ENCODE measurements at regions not wholly inside any gene's neighbourhood (a gene's known extent, or its start where the extent isn't known, plus 50 kb on each side); places are given as distances from the start of the nearest gene placed in this dataset.
A peak's percentile ranks its signal among the peaks of the same experiment; 100 is the strongest.

DNA sequence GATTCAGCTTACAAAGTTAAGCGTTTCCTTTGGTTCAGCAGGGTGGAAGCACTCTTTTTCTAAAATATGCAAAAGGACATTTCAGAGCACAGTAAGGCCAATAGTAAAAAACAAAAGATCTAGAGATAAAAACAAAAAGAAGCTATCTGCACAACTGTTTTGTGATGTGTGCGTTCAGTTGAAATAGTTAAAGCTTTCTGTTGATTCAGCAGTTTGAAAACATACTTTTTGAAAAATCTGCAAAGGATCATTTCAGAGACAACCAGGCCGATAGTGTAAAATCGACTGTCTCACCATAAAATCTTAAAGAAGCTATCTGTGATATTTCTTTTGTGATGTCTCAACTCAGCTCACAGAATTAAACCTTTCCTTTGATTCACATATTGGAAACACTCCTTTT lies 300.0 kb upstream of the ALG10B start:
- in situ Hi-C loops (cut with HindIII; ENCODE audit: low pct_unique_long_range_greater_than_20kb, low sequenced_read_pairs): no loop called here
- no peak for TF ChIP-seq JUND (IDR thresholded peaks at IDR 0.05; ENCODE audit: low read depth)
- DNase-seq (ENCODE audit: low read depth in 1 of 2, low spot score in 1 of 2): no peak

DNA sequence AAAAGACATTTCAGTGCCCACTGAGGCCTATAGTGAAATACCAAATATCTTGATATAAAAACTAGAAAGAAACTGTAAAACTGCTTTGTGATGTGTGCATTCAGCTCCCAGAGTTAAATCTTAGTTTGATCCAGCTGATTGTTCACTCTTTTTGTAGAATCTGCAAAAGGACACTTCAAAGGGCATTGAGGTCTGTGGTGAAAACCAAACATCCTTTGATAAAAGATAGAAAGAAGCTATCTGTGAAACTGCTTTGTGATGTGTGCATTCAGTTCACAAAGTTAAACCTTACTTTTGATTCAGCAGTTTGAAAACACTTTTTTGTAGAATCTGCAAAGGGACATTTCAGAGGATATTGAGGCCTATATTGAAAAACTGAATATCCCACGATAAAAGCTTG lies 290.7 kb upstream of the ALG10B start:
- DNase-seq (ENCODE audit: low read depth in 1 of 2, low spot score in 1 of 2): no peak
- in situ Hi-C loops (cut with HindIII; ENCODE audit: low pct_unique_long_range_greater_than_20kb, low sequenced_read_pairs): no loop called here
- no peak for TF ChIP-seq JUND (IDR thresholded peaks at IDR 0.05; ENCODE audit: low read depth)

DNA sequence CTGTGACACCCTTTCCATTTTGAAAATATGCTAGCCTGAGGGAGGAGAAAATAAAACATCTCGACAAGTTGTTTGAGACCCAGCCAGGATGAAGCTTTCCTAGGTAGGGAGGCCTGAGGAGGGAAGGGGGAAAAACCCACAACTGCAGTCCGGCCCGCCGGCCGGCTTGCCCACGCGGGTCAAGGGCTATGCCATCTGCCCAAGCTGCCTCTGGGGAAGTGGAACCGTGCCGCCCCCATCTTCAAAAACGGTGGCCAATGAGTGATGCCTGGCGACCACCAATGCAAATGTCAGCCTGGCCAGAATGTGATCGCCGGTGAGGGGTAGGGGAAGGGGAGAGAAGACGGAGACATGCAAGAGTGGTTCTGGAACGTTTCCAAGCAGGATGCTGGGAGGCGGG lies 263.5 kb upstream of the ALG10B start:
- in situ Hi-C loops (cut with HindIII; ENCODE audit: low pct_unique_long_range_greater_than_20kb, low sequenced_read_pairs): no loop called here
- no peak for DNase-seq (ENCODE audit: low read depth in 1 of 2, low spot score in 1 of 2)
- no peak for TF ChIP-seq JUND (IDR thresholded peaks at IDR 0.05; ENCODE audit: low read depth)

- TF ChIP-seq JUND (IDR thresholded peaks at IDR 0.05; ENCODE audit: low read depth): no peak
- peak; percentile 72 to 95 for DNase-seq (ENCODE audit: low read depth in 1 of 2, low spot score in 1 of 2)
- in situ Hi-C loops (cut with HindIII; ENCODE audit: low pct_unique_long_range_greater_than_20kb, low sequenced_read_pairs): no loop called here
These were observed 262.7 kb upstream of the ALG10B start for GRCh38 chr12:38053655-38054464.

GRCh38 chr12:38056701-38057689 lies 259.6 kb upstream of the ALG10B start:
- TF ChIP-seq JUND (IDR thresholded peaks at IDR 0.05; ENCODE audit: low read depth): no peak
- in situ Hi-C loops (cut with HindIII; ENCODE audit: low pct_unique_long_range_greater_than_20kb, low sequenced_read_pairs): no loop called here
- peak in 1 of 2 experiments; percentile 36 for DNase-seq (ENCODE audit: low read depth in 1 of 2, low spot score in 1 of 2)

GRCh38 chr12:38099686-38100085 lies 216.9 kb upstream of the ALG10B start:
- DNase-seq (ENCODE audit: low read depth in 1 of 2, low spot score in 1 of 2): no peak
- in situ Hi-C loops (cut with HindIII; ENCODE audit: low pct_unique_long_range_greater_than_20kb, low sequenced_read_pairs): no loop called here
- TF ChIP-seq JUND (IDR thresholded peaks at IDR 0.05; ENCODE audit: low read depth): no peak

GRCh38 chr12:38101753-38102152 lies 214.8 kb upstream of the ALG10B start:
- in situ Hi-C loops (cut with HindIII; ENCODE audit: low pct_unique_long_range_greater_than_20kb, low sequenced_read_pairs): no loop called here
- TF ChIP-seq JUND (IDR thresholded peaks at IDR 0.05; ENCODE audit: low read depth): no peak
- DNase-seq (ENCODE audit: low read depth in 1 of 2, low spot score in 1 of 2): no peak

DNA sequence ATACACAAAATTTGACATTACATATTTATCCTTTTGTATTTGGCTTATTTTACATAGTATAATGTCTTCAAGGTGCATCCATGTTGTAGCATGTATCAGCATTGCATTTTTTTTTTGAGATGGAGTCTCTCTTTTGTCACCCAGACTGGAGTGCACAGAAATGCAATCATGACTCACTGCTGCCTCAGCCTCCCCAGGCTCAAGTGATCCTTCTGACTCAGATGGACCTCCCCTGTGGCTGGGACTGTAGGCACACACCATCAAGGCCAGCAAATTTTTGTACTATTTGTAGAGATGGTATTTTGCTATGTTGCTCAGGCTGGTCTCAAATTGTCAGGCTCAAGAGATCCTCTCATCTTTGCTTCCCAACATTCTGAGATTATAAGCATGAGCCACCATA lies 214.4 kb upstream of the ALG10B start:
- no peak for TF ChIP-seq JUND (IDR thresholded peaks at IDR 0.05; ENCODE audit: low read depth)
- no peak for DNase-seq (ENCODE audit: low read depth in 1 of 2, low spot score in 1 of 2)
- in situ Hi-C loops (cut with HindIII; ENCODE audit: low pct_unique_long_range_greater_than_20kb, low sequenced_read_pairs): no loop called here

DNA sequence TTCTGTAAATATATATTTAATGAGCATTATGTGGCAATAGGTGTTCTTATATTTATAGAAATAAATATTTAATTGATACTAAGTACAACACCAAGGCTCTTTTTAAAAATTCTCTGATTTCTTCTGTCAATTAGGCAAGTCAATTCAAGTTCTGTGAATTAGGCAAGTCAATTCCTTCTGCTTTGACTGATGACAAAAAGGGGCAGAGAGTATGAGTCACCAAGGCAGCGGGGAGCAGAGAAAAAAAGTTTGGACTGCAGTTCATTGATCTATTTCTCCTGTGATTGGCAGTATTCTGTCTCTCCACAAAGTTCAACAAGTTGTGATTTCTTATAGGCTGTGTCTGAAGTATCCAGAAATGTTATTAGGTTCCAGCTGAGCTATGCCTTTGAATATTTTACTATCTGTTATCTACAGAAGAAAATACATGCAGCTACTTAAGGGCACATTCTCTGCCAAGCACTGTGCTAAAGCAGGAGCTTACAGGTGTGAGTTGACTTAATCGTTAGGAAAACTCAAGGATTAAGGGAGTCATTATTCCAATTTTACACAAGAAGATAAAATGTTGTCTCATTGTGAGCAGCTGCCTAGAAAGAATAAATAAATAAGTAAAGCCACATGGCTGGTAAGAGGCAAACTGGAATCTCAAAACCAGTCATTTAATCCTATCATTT lies 206.4 kb upstream of the ALG10B start:
- in situ Hi-C loops (cut with HindIII; ENCODE audit: low pct_unique_long_range_greater_than_20kb, low sequenced_read_pairs): no loop called here
- DNase-seq (ENCODE audit: low read depth in 1 of 2, low spot score in 1 of 2): no peak
- TF ChIP-seq JUND (IDR thresholded peaks at IDR 0.05; ENCODE audit: low read depth): no peak

GRCh38 chr12:38113991-38114390 lies 202.6 kb upstream of the ALG10B start:
- in situ Hi-C loops (cut with HindIII; ENCODE audit: low pct_unique_long_range_greater_than_20kb, low sequenced_read_pairs): no loop called here
- no peak for TF ChIP-seq JUND (IDR thresholded peaks at IDR 0.05; ENCODE audit: low read depth)

DNA sequence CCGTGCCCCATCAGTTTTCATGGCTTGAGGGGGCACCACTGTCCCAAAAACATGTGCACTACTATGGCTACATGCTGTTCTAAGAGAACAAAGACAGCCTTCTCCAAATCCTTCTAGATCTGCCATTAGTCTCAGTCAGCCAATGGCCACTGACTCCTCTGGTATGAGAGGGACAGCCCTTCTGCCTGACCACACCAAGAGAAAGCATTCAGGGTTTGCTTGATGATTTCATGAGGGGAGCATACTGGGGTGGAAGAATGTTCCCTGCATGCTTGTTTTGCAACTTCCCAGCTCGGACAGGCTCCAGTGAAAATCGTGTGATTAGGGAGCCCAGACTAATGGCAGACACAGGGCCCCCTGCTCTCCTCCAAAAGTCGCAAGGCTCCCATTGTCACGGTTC lies 199.6 kb upstream of the ALG10B start:
- in situ Hi-C loops (cut with HindIII; ENCODE audit: low pct_unique_long_range_greater_than_20kb, low sequenced_read_pairs): no loop called here
- no peak for DNase-seq (ENCODE audit: low read depth in 1 of 2, low spot score in 1 of 2)
- TF ChIP-seq JUND (IDR thresholded peaks at IDR 0.05; ENCODE audit: low read depth): no peak

More at GRCh38 chr12:38113991-38114390, 202.6 kb upstream of the ALG10B start:
- DNase-seq (ENCODE audit: low read depth in 1 of 2, low spot score in 1 of 2): no peak

DNA sequence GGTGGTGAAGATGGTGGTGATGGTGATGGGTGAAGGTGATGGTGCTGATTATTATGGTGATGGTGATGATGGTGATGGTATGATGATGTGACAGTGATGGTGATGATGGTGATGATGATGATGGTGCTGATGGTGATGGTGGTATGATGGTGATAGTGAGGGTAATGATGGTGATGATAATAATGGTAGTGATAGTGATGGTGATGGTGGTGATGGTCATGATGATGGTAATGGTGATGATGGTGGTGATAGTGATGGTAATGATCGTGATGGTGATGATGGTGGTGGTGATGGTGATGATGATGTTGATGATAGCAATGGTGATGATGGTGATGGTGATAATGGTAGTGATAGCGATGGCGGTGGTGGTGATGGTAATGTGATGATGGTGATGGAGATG lies 197.9 kb upstream of the ALG10B start:
- in situ Hi-C loops (cut with HindIII; ENCODE audit: low pct_unique_long_range_greater_than_20kb, low sequenced_read_pairs): no loop called here
- TF ChIP-seq JUND (IDR thresholded peaks at IDR 0.05; ENCODE audit: low read depth): no peak

More for the DNA sequence above, 197.9 kb upstream of the ALG10B start:
- no peak for DNase-seq (ENCODE audit: low read depth in 1 of 2, low spot score in 1 of 2)
